Neuronal stem cell (in vitro differentiated cells): ENCODE measurements at regions not wholly inside any gene's neighbourhood (a gene's known extent, or its start where the extent isn't known, plus 50 kb on each side); places are given as distances from the start of the nearest gene placed in this dataset.

Source experiments
- DNase-seq: peaks from one replicate; pipeline ENCODE4 v3.0.0-alpha.2; 2013; ENCODE audit warnings: low spot score
- H2AFZ ChIP-seq: one replicate; pipeline ENCODE4 v1.6.1; 2013; ENCODE audit warnings: mild to moderate bottlenecking, low read length, inconsistent platforms
- H2AK5ac ChIP-seq: 2 replicates; pipeline ENCODE4 v1.6.1; 2013; ENCODE audit warnings: low read depth, mild to moderate bottlenecking, inconsistent platforms, low read length, moderate library complexity, mixed read lengths
- H2BK120ac ChIP-seq: 2 replicates; pipeline ENCODE4 v1.6.1; 2013; ENCODE audit warnings: low read depth, mild to moderate bottlenecking, inconsistent platforms, low read length, moderate library complexity, mixed read lengths
- H2BK12ac ChIP-seq: one replicate; pipeline ENCODE4 v1.6.1; 2013; ENCODE audit warnings: low read length, inconsistent platforms
- H2BK15ac ChIP-seq: 2 replicates; pipeline ENCODE4 v1.6.1; 2013; ENCODE audit warnings: mild to moderate bottlenecking, low read length, inconsistent platforms, mixed read lengths
- H2BK5ac ChIP-seq: one replicate; pipeline ENCODE4 v1.6.1; 2013; ENCODE audit warnings: inconsistent platforms, mild to moderate bottlenecking, low read length, moderate library complexity
- H3K14ac ChIP-seq: one replicate; pipeline ENCODE4 v1.6.1; 2013; ENCODE audit warnings: low read length, inconsistent platforms
- H3K18ac ChIP-seq: 2 replicates; pipeline ENCODE4 v1.6.1; 2013; ENCODE audit warnings: low read length, inconsistent platforms
- H3K23ac ChIP-seq: 2 replicates; pipeline ENCODE4 v1.6.1; 2013; ENCODE audit warnings: low read depth, mild to moderate bottlenecking, mixed read lengths, low read length, inconsistent platforms; ENCODE audit not compliant: poor library complexity
- H3K27ac ChIP-seq: replicated peaks from 3 replicates; pipeline ENCODE4 v1.5.1; 2013; ENCODE audit warnings: low read length, inconsistent platforms
- H3K27me3 ChIP-seq, 3 experiments: 2 replicates each; pipeline ENCODE4 v1.6.1; 2013; ENCODE audit warnings: low read length in 3 of 3, mild to moderate bottlenecking in 2 of 3, inconsistent platforms in 1 of 3, low read depth in 1 of 3, mixed read lengths in 1 of 3, moderate library complexity in 1 of 3; ENCODE audit not compliant: control insufficient read depth in 3 of 3, insufficient read depth in 3 of 3
- H3K36me3 ChIP-seq, 2 donors: replicated peaks in 1 of 2; 2 replicates each; pipeline ENCODE4 v1.6.1; 2013; ENCODE audit warnings: low read length in 2 of 2; ENCODE audit not compliant: control insufficient read depth in 2 of 2, insufficient read depth in 2 of 2
- H3K4ac ChIP-seq: 2 replicates; pipeline ENCODE4 v1.6.1; 2013; ENCODE audit warnings: inconsistent platforms, mild to moderate bottlenecking, low read length, moderate library complexity
- H3K4me1 ChIP-seq, 2 donors: 1 replicate in 1 of 2; 2 replicates in 1 of 2; pipeline ENCODE4 v1.6.1; 2013; ENCODE audit warnings: low read length in 2 of 2, low read depth in 1 of 2; ENCODE audit not compliant: control insufficient read depth in 2 of 2, insufficient read depth in 1 of 2
- H3K4me2 ChIP-seq: one replicate; pipeline ENCODE4 v1.6.1; 2013; ENCODE audit warnings: mild to moderate bottlenecking, low read length, inconsistent platforms; ENCODE audit not compliant: insufficient read depth, poor library complexity, severe bottlenecking
- H3K4me3 ChIP-seq, 2 donors: 2 replicates each; pipeline ENCODE4 v1.5.1; 2013; ENCODE audit warnings: low read length in 2 of 2, mild to moderate bottlenecking in 2 of 2, inconsistent platforms in 1 of 2, moderate library complexity in 1 of 2
- H3K79me1 ChIP-seq: one replicate; pipeline ENCODE4 v1.6.1; 2013; ENCODE audit warnings: low read depth, mild to moderate bottlenecking, inconsistent platforms, low read length, moderate library complexity
- H3K9ac ChIP-seq: one replicate; pipeline ENCODE4 v1.6.1; 2013; ENCODE audit warnings: mild to moderate bottlenecking, low read depth, low read length, inconsistent platforms; ENCODE audit not compliant: poor library complexity
- H3K9me3 ChIP-seq, 2 donors: replicated peaks in 1 of 2; 2 replicates each; pipeline versions ENCODE3 to v1.6.1; 2013; ENCODE audit warnings: low read length in 2 of 2, mild to moderate bottlenecking in 2 of 2, inconsistent platforms in 1 of 2, low read depth in 1 of 2, mixed read lengths in 1 of 2, moderate library complexity in 1 of 2; ENCODE audit not compliant: control insufficient read depth in 2 of 2, insufficient read depth in 1 of 2
- H4K8ac ChIP-seq: one replicate; pipeline ENCODE4 v1.6.1; 2013; ENCODE audit warnings: low read depth, mild to moderate bottlenecking, inconsistent platforms, low read length, moderate library complexity
- H4K91ac ChIP-seq: one replicate; pipeline ENCODE4 v1.6.1; 2013; ENCODE audit warnings: low read length, low read depth, mild to moderate bottlenecking, inconsistent platforms; ENCODE audit not compliant: poor library complexity
- WGBS, 2 donors: extraction: QIAGEN DNeasy Blood & Tissue Kit; methylation state at CpG; one replicate each; pipeline ENCODE4 v1.1.7; 2013; ENCODE audit warnings: missing lambda C conversion rate in 2 of 2, mixed read lengths in 1 of 2; ENCODE audit not compliant: insufficient read length in 2 of 2, insufficient replicate concordance in 1 of 2; ENCODE audit errors: extremely low coverage in 2 of 2; 5-methylcytosine and 5-hydroxymethylcytosine counted together

DNA sequence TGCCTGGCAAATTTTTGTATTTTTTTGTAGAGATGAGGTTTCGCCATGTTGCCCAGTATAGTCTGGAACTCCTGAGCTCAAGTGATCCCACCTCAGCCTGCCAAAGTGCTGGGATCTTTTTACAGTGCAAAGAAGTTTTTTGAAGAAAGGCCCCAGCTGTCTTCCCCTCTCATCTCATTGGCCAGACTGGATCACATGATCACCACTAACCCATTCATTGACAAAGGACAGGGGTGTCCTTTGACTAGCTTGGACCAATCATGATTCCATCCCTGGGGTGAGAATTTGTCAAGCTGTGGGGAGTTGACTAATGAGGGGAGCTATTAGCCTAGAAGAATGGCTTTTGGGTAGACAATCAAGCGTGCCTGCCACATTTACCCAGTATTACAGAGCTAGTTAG lies 232.9 kb upstream of the TANK start:
- no peaks in the 10 kb centered on the region for H3K9me3 ChIP-seq
- no CpG with 5 or more reads among the region's 2 CpGs for WGBS, 2 donors
- no peak overlapping the region for H3K14ac ChIP-seq
- H3K9ac ChIP-seq = no peak overlapping the region
- no peak overlapping the region for H4K91ac ChIP-seq
- DNase-seq = no peak
- H3K4me3 ChIP-seq = no peak overlapping the region
- H2AFZ ChIP-seq = no peak overlapping the region
- no peak overlapping the region for H2BK5ac ChIP-seq
- no peak overlapping the region for H2AK5ac ChIP-seq
- no peak overlapping the region for H3K4me2 ChIP-seq
- H2BK12ac ChIP-seq = no peak overlapping the region
- no peaks in the 10 kb centered on the region for H3K79me1 ChIP-seq
- no peak overlapping the region for H4K8ac ChIP-seq
- no peak overlapping the region for H3K18ac ChIP-seq
- no peaks in the 10 kb centered on the region for H3K4me1 ChIP-seq
- H3K27me3 ChIP-seq = no peaks in the 10 kb centered on the region
- no peak overlapping the region for H2BK120ac ChIP-seq
- no peaks in the 10 kb centered on the region for H3K36me3 ChIP-seq
- no peak overlapping the region for H2BK15ac ChIP-seq
- H3K27ac ChIP-seq = no peak overlapping the region
- H3K23ac ChIP-seq = no peak overlapping the region
- H3K4ac ChIP-seq = no peak overlapping the region

DNA sequence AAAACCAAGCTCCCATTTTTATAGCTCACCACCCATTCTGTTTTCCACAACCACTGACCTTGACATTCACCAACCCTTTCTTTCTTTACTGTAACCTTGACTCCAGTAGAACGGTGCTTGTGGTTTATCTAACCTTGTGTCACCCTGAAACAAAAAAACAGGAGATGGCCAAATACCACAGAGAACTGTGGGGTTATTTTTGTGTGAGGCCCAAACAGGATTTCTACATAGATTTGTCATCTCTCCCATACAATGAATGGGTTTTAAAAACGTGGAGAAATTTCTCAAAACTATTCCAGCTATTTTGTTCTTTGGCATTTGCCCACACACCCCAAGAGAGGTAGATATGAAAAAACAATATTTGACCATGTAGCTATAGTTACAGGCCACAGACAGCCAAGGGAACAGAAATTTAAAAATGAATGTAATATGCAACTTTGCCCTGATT lies 231.3 kb upstream of the TANK start:
- H2BK120ac ChIP-seq = no peak overlapping the region
- H3K4me1 ChIP-seq = no peaks in the 10 kb centered on the region
- H3K4ac ChIP-seq = no peak overlapping the region
- DNase-seq = no peak
- H3K36me3 ChIP-seq = no peaks in the 10 kb centered on the region
- no peaks in the 10 kb centered on the region for H3K79me1 ChIP-seq
- H3K14ac ChIP-seq = no peak overlapping the region
- no peaks in the 10 kb centered on the region for H3K9me3 ChIP-seq
- no peak overlapping the region for H4K91ac ChIP-seq
- no peak overlapping the region for H2BK15ac ChIP-seq
- no peak overlapping the region for H4K8ac ChIP-seq
- H3K27me3 ChIP-seq = no peaks in the 10 kb centered on the region
- H2BK5ac ChIP-seq = no peak overlapping the region
- H2BK12ac ChIP-seq = no peak overlapping the region
- no peak overlapping the region for H3K18ac ChIP-seq
- no peak overlapping the region for H3K23ac ChIP-seq
- no peak overlapping the region for H2AK5ac ChIP-seq
- WGBS, 2 donors = no CpG with 5 or more reads among the region's 2 CpGs
- H3K4me2 ChIP-seq = no peak overlapping the region
- no peak overlapping the region for H3K27ac ChIP-seq
- H2AFZ ChIP-seq = no peak overlapping the region
- H3K9ac ChIP-seq = no peak overlapping the region
- H3K4me3 ChIP-seq = no peak overlapping the region

DNA sequence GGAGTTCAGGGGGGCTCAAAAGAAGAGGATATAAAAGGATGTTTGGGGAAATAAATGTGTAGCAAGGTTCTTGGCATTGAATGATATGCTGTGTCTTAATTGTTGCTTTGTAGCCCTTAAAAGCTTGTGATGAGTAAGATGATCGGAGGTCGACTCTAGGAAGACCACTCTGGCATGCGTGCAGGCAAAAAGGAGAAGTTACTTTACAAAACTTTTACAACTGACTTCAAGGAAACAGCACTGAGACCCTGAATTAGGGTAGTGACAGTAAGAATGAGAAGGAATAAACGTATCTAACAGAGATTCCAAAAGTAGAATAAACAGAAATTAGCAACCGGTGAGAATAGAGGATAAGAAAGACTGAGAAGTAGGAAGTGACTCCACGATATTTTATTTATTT lies 228.7 kb upstream of the TANK start:
- no peak for DNase-seq

DNA sequence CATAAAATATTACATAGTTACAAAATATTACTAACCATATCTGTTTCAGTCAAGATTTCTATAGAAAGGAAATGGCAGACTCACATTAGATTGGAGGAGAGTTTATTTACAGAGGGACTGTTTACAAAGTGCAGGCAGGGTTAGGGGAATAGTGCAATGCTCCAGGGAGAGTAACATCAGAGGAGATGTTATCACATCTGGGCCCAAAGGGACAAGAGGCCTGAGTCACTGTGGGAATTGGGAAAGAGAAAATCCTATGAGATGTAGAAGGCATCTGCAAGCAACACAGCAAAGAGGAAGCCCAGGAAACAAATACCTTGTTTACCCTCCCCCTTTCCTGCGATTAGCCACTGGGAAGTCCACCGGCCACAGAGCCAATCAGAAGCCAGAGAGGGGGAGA lies 227.3 kb upstream of the TANK start:
- H4K8ac ChIP-seq = no peak overlapping the region
- H4K91ac ChIP-seq = no peak overlapping the region
- H3K79me1 ChIP-seq = no peaks in the 10 kb centered on the region
- no peak for DNase-seq
- peak overlapping the region; percentile 13 for H2AFZ ChIP-seq
- H2AK5ac ChIP-seq = no peak overlapping the region
- H3K27ac ChIP-seq = no peak overlapping the region
- H3K9ac ChIP-seq = no peak overlapping the region
- no peak overlapping the region for H3K4me3 ChIP-seq
- no peaks in the 10 kb centered on the region for H3K36me3 ChIP-seq
- H3K4me1 ChIP-seq = no peaks in the 10 kb centered on the region
- H3K9me3 ChIP-seq = no peaks in the 10 kb centered on the region
- H3K18ac ChIP-seq = no peak overlapping the region
- no peak overlapping the region for H2BK12ac ChIP-seq
- no peaks in the 10 kb centered on the region for H3K27me3 ChIP-seq
- H2BK5ac ChIP-seq = no peak overlapping the region
- H3K14ac ChIP-seq = no peak overlapping the region
- no peak overlapping the region for H3K4ac ChIP-seq
- H2BK120ac ChIP-seq = no peak overlapping the region
- WGBS, 2 donors = no CpG with 5 or more reads among the region's 2 CpGs
- H2BK15ac ChIP-seq = no peak overlapping the region
- H3K23ac ChIP-seq = no peak overlapping the region
- no peak overlapping the region for H3K4me2 ChIP-seq

More for the DNA sequence above, 228.7 kb upstream of the TANK start:
- no peaks in the 10 kb centered on the region for H3K9me3 ChIP-seq
- H3K27me3 ChIP-seq = no peaks in the 10 kb centered on the region
- no peak overlapping the region for H3K9ac ChIP-seq
- H3K4ac ChIP-seq = no peak overlapping the region
- no peak overlapping the region for H2BK5ac ChIP-seq
- no peak overlapping the region for H3K27ac ChIP-seq
- no peak overlapping the region for H4K91ac ChIP-seq
- no peak overlapping the region for H2BK15ac ChIP-seq
- no peak overlapping the region for H3K18ac ChIP-seq
- H3K4me3 ChIP-seq = no peak overlapping the region
- no peak overlapping the region for H2AK5ac ChIP-seq
- H2BK120ac ChIP-seq = no peak overlapping the region
- no CpG with 5 or more reads among the region's 6 CpGs for WGBS, 2 donors
- H3K79me1 ChIP-seq = no peaks in the 10 kb centered on the region
- H3K4me2 ChIP-seq = no peak overlapping the region
- H3K4me1 ChIP-seq = no peaks in the 10 kb centered on the region
- no peaks in the 10 kb centered on the region for H3K36me3 ChIP-seq
- no peak overlapping the region for H4K8ac ChIP-seq
- H3K14ac ChIP-seq = no peak overlapping the region
- no peak overlapping the region for H2BK12ac ChIP-seq
- H3K23ac ChIP-seq = no peak overlapping the region
- H2AFZ ChIP-seq = no peak overlapping the region
